ENCODE measurements at regions not wholly inside any gene's neighbourhood (a gene's known extent, or its start where the extent isn't known, plus 50 kb on each side); places are given as distances from the start of the nearest gene placed in this dataset.

- TF ChIP-seq ZNF624 (tag by site-specific recombination; IDR thresholded peaks at IDR 0.05) = no peak
- TF ChIP-seq KLF7 (tag by site-specific recombination; IDR thresholded peaks at IDR 0.05; ENCODE audit: borderline replicate concordance) = no peak
- TF ChIP-seq CTCF (tag by site-specific recombination; IDR thresholded peaks at IDR 0.05) = no peak
- no peak for TF ChIP-seq SP3 (tag by site-specific recombination; IDR thresholded peaks at IDR 0.05)
- no peak for TF ChIP-seq ZNF18 (tag by site-specific recombination; IDR thresholded peaks at IDR 0.05)
- no peak for TF ChIP-seq SALL2 (tag by site-specific recombination; IDR thresholded peaks at IDR 0.05; ENCODE audit: borderline replicate concordance)
- TF ChIP-seq HOXD13 (CRISPR knock-in tag; IDR thresholded peaks at IDR 0.05; ENCODE audit: borderline replicate concordance) = no peak
- TF ChIP-seq ZBTB21 (tag by site-specific recombination; IDR thresholded peaks at IDR 0.05) = no peak
- no peak for TF ChIP-seq ZNF138 (tag by site-specific recombination; IDR thresholded peaks at IDR 0.05; ENCODE audit: borderline replicate concordance)
- TF ChIP-seq PATZ1 (tag by site-specific recombination; IDR thresholded peaks at IDR 0.05) = no peak
- TF ChIP-seq HIC1 (tag by site-specific recombination; IDR thresholded peaks at IDR 0.05) = no peak
Observed at GRCh38 chr7:49644396-49645166, 128.9 kb upstream of the VWC2 start.

Data from HEK293 (cell line).